DMS53 treated with DMSO at 0.1 percent for 48 hours (cell line): ENCODE measurements at regions not wholly inside any gene's neighbourhood (a gene's known extent, or its start where the extent isn't known, plus 50 kb on each side); places are given as distances from the start of the nearest gene placed in this dataset.
"Not testable (repeated sequence)": the region's sequence is repeated elsewhere in the genome, so short reads cannot be mapped to it uniquely, and the experiment has no call there.

Source experiments
- DNase-seq: peaks from one replicate; lab custom pipeline; 2025; ENCODE audit not compliant: unreplicated experiment; lab: John Stamatoyannopoulos, UW

DNA sequence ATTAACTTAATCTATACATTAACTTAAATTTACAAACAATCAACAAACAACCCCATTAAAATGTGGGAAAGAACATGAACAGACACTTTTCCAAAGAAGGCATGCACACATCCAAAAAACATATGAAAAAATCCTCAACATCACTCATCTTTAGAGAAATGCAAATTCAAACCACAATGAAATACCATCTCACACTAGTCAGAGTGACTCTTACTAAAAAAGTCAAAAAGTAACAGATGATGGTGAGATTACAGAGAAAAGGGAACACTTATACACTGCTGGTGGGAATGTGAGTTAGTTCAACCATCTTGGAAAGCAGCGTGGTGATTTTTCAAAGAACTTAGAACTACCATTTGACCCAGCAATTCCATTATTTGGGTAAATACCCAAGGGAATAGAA lies 759.2 kb upstream of the SLITRK1 start:
- no peak for DNase-seq

DNA sequence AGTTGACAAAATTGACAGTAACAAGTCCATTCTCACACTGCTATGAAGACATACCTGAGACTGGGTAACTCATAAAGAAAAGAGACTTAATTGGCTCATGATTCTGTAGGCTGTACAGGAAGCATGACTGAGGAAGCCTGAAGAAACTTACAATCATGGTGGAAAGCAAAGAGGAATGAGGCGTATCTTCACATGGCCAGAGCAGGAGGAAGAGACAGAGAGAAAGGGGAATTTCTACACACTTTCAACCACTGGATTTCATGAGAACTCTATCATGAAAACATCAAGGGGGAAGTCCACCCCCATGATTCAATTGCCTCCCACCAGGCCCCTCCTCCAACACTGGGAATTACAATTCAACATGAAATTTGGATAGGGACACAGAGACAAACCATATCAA lies 758.4 kb upstream of the SLITRK1 start:
- no peak for DNase-seq

DNA sequence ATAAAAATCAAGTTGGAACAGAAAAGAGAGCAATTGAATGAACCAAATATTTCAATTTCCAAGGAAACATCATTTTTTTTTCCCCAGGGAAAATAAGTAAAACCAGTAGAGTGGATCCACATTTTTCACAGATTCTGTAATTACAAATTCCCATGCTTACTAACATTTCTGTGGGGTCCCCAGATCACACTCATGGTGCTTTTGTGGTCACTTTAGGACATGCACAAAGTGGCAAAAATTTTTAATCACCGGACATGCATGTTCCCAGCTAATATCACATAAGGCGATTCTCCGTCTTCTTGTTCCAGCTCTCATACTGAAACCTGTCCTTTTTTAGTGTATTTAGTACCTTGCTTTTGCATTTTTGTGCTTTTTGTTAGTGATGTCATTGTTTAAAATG lies 748.2 kb upstream of the SLITRK1 start:
- no peak for DNase-seq

DNA sequence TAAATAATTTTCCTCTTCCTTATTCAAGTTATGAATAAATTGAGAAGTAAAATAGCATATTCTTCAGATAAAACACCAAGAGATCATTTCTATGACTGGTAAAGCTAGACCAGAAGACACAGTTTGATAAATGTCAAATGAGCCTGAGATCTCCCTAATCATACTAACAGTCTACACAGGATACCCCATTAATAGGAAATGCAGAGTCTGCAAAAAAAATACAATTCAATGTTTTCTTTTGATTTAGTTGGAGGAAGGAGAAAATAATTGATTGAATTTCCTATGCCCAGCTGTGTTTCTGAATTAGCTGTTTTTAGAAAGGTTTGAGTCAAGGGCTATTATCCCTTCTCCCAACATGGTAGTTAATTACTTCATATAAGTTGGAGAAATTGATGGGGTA lies 734.6 kb upstream of the SLITRK1 start:
- DNase-seq = no peak

DNA sequence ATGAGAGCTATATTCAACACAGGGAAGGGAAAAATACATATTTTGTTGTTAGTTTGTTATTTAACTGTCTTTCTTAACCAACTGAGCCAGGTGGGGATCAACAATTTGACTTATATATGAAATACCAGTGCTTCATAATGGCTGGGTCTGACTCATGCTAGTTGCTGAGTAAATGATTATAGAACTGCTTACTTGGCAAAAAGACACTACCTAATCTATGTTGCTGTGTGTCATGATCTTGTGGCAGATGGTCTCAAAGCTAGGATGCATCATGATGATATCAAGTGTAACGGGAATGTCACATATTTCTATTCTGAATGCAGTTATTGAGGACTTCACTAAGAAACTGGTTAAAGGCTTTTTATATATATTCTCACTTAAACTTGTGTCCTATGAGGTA lies 727.4 kb upstream of the SLITRK1 start:
- no peak for DNase-seq

DNA sequence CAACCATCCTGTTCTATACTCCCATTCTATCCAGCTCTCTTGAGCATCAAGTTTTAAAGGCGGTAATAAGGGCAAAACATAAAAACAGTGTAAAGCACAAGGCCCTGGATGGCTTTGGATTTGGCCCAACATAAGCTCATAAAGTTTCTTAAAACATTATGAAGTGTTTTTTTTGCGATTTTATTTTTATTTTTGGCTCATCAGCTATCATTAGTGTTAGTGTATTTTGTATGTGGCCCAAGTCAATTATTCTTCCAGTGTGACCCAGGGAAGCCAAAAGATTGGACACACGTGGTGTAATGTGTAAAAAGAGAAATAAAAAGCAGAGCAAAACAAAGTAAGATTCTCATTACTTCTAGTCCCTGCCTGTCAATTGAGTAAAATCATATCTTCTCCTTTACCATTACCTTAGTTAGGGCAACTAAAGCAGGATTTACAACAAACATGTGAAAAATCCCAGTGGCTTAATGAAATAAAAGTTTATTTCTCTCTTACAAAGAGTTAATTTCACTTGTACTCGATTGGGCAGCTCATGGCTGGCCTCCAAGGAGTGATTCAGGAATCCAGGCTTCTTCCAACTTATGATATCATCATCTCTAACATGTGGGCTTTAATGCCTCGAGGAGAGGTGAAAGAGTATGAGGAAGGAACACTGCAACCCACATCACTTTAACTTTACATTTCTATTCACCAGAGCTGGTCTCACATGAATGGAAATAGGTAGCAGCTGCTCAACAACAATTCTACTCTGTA lies 725.2 kb upstream of the SLITRK1 start:
- DNase-seq = no peak

DNA sequence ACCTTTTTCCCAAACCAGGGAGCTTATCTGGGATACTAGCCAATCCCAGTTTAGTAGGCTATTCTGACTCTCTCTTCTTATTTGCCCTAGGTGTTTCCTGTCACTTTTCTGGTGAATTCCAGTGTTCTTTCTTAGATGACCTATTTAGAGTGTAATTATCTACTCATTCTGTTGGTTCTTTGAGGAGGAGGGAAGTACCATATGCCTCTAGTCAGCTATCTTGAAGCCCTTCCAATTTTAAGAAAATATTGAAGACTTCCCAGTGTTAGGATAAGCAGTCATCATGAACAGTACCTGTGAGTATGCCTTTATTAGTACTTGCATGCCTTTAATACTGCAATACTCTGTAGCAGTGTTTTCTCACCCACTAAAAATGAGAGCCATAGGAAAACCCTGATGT lies 724.3 kb upstream of the SLITRK1 start:
- DNase-seq = no peak

DNA sequence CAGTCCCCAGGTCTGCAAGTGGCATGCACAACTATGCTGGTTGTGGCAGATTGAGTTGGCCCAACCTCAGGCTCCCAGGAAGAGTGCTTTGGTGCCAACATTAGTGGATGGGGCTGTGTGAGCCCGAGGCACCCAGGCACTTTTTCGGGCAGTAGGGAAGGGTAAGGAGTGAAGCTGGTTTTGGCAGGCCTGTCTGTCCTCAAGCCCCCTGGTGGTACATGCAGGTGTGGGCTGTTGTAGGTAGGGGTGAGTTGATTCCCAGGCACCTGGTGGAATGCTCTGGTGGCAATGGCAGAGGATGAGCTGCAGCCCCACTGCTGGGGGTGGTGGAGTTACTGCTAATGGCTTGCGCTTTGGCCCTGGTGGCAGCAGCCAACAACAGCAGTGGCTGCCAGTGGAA lies 723.7 kb upstream of the SLITRK1 start:
- DNase-seq = no peak

DNA sequence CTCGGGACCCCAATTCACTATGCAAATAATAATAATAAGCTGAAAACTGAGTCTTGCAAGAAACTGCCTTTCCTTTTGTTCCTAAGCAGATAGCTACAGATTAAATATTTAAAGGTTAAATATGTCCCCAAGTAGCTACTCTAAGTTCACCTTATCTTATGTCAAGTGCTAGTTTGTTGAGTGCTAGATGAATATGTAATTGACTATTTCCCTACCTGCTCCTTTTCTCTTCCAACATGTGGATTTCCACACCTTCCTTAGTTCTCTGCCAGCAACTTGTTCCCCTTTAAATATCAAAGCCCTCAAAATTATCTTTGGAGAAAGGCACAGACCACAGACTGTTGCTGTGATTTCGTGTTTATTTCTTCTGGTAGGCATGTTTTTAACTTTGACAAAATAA lies 709.2 kb upstream of the SLITRK1 start:
- DNase-seq = no peak

DNA sequence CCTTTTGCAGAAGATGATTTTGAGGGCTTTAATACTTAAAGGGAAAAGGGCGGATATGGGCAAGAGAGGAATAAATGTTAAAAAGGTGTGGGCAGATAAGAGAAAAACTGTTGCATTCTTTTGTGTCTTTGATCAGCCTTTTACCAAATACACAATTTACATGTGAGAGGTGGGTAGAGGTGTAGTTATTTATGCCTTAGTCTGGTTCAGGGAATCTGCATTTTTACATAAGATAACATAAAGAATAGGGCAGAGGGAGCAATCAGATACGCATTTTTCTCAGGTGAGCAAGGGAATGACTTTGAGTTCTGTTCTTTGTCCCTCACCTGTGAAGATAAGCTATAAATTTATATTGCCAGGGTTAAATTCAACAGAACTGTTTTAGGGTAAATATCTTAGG lies 708.4 kb upstream of the SLITRK1 start:
- no peak for DNase-seq

DNA sequence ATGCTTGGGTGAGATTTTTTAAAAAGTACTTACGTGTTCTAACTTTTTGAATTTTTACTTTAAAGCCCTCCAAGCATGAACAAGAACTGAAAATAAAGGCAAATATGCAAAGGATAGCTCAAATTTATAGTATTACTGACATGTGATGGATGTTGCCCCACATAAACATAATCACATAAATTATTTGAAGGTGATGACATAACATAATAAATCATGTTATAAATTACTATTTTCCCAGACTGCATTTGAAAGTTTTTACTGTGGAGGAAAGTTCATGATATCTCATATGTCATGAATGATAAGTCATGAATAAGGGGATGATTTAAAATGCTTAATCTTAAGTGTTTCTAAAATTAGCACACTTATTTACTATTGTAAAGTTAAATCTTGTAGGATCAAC lies 705.7 kb upstream of the SLITRK1 start:
- DNase-seq = no peak

DNA sequence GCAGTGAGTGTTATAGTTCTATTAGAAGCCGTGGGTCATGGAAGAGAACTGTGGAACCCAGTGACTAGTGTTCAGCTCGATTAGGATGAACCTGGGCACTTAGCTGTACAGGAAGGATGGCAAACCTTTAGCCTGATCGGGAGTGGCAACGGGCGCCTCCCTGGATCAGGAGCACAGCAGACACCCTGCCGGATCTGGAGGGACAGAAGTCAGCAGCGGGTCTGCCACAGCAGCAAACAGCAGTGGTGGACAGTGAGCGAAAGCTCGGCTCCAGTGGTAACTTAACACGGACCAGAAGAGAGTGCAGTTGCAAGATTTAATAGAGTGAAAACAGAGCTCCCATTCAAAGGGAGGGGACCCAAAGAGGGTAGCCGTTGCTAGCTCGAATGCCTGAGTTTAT lies 697.6 kb upstream of the SLITRK1 start:
- not testable (repeated sequence) for DNase-seq

DNA sequence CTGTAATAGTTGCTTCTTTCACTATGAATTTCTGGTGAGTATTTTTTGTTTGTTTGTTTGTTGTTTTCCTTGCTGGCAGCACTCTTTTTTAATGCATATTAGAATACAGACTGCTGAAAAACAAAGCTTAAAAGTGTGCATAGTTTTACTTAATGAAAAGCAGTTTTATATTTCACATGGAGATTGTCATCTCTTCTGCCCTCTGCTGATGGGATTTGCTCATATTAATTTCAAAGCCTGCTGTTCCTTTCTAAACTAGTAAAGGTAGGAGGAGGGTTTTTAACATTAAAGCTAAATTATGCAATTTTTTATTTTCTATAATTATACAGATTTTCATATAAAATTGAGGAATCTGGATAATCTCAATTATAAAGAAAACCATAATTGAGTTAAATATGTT lies 692.6 kb upstream of the SLITRK1 start:
- no peak for DNase-seq

DNA sequence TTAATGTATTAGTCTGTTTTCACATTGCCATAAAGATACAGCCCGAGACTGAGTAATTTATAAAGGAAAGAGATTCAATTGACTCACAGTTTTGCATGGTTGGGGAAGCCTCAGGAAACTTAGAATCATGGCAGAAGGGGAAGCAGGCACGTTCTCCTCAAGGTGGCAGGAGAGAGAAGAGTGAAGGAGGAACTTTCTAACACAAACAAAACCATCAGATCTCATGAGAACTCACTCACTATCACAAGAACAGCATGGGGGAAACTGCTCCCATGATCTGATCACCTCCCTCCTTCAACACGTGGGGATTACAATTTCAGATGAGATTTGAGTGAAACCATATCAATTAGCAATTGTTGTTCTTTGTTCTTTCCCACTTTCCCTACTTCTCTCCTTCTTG lies 689.0 kb upstream of the SLITRK1 start:
- no peak for DNase-seq

DNA sequence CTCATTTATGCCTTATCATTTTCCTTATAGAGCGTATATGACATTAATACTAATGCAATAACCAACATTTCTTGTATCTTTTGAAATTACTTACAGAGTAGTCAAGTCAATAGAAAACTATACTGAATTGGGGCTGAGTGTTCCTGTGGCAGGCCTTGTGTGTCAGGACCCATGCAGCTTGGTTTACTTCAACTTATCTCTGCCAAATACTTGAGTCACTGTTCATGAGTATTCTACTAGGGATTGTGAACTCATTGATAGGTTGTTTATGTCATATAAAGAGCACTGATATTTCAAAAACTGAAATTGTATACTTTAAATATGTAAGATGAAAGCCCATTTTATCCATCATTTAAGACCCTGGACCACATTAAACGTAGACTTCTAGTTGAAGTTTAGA lies 688.6 kb upstream of the SLITRK1 start:
- DNase-seq = no peak

DNA sequence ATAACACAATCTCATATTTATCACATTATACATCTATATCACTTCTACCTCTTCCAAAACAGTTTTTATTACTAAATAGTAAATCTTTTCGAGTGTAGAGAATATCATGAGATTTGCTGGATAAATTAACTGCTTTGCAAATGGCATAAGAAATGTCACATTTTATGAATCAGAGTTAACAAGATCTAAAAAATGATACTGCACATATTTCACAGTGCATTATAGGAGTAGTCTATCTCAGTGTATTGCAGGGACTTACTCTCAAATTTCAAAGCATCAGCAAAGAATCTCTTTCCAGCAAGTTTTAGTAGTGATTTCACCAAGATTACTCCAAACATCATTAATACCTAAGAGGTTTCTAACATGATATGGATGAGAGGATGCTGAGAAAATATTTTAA lies 687.1 kb upstream of the SLITRK1 start:
- no peak for DNase-seq

DNA sequence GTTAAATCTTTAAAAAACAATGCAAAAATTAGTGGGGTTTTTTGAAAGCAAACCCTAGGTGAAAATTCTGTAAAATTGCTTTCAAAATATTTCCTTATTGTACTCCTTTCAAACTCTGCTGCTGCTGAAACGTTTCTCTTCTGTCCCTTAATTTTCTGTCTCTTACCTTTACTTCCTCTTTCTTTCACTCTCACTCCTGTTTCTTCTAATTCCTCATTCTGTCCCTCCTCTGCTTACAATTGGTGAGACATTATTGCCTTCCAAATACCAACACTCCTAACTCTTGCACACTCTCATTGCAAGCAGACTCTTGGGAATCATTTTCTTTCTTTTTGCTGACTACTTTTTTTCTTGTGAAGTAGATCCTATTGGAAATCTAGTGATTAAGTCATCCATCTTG lies 685.6 kb upstream of the SLITRK1 start:
- no peak for DNase-seq

DNA sequence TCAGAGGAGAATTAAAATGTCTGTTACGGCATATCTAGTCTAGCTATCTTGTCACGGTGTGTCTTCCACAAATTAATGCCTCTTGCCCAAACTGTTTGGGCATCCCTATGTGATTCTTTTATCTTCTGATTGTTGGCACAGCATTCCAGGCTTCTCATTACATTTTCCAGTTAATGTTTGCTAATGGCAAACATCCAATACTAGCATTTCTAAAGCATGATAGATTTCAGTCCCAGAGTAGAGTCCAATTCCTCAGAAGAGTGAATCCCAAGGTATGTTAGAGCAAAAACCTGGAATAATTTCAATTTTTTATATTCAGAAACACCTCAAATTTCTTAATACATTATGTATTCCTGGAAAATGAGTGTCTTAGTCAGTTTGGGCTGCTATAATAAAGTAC lies 684.5 kb upstream of the SLITRK1 start:
- DNase-seq = no peak

DNA sequence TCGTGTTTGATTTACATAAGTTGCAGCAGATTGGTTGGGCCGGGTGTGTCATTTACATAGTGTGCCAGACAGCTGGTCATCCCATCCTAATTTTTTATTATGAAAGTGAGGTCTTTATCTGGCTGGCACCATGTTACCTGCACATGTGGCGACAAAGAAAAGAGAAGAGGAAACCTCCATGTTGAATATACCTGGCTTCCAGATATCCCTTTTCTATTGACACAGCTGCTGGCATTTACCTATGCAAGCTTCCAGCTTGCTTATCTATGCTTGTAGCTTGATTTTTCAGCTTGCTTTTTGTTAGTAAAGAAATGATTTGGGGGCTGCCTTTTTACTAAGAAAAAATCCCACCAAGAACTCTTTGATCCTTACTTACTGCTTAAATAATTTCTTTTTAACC lies 681.3 kb upstream of the SLITRK1 start:
- peak; percentile 28 for DNase-seq

DNA sequence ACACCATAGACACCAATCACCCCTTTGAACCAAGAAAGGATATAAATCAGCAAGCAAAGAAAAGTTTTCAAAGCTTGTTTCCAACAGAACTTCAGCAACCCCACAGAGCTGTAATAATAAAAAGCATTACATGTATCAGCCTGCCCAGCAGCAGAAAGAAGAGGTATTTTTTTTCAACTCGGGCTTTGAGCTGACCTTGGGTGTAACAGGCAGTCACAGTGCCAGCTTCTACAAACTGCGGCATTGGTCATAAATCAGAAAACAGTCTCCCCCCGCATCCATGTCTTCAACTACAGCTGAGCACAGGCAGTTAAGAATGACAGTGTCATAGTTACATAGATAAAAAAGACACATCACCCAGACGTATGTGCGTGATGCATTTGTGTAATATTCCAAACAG lies 671.0 kb upstream of the SLITRK1 start:
- DNase-seq = no peak

DNA sequence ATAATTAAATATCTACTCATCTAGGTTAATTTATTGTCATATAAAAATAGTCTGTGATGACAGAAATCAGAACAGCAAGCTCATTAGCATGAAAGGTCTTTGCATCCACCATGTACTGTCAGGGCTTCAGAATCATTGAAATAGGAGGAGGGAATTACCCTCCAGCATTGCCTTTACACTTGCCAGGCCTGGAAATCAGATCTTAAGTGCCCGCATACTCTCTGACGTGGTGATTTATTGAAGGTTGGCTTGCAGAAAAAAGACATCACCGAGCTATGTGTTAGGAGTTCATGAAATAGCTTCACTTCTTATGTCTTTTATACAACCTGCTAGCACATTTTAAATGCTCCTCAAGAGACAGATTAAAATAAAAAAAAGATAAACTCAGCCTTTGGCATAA lies 661.7 kb upstream of the SLITRK1 start:
- no peak for DNase-seq

DNA sequence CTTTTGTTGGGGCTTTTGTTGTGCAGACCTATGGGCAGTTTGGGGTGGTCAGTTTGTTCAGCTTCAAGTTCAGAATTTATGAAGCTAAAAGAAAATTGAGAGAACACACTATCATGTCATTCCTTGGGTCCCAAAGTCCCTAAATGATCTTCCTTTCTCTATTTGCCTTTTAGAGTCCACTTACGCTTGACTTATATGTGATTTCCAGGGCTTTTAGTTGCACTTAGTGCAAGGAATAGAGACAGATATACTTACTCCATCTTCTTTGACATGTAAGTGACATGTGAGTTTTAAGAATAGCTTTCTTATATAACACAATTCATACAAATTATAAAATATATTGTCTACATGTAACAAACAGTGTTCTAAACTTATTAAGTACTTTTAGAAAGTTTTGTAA lies 660.1 kb upstream of the SLITRK1 start:
- DNase-seq = no peak

DNA sequence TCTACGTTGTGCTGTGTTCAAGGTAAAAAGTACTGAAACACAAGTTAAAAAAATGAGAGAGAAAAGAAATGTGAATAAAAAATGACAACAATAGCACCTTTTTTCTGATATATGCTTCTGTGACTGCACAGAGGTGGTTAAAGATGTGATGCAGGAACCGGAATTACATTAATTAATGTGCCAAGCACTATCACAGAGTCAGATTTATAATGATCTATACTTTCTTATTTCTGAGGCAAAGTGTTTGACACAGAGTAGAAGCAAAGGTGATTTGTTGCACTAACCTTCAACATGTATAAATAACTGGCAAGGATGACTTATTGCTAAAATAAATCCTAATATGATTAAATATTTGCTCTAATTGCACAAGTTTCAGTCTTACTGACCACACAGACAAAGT lies 654.6 kb upstream of the SLITRK1 start:
- no peak for DNase-seq
